ENCODE measurements at regions not wholly inside any gene's neighbourhood (a gene's known extent, or its start where the extent isn't known, plus 50 kb on each side); places are given as distances from the start of the nearest gene placed in this dataset.

DNA sequence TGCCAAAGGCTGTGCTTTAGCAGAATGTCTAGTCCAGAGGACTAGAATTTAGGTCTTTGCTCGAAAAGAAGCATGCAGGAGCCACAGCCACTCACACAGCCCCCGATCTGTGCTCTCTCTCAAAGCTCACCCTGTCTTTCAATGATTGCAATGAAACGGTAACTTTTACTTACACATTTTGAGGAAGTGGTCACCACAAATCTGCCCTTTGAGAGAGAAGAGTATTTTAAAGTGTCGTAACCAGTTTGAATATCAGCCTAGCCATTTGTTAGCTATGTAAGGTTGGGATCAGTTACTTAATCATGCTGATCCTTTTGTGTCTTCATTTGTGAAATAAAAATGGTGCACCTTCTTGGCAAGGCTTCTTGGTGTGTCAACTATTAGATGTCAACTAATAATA is 209.0 kb downstream of the TFAP2A start:
- no peak for TF ChIP-seq POLR2A (IDR thresholded peaks at IDR 0.05)
- TF ChIP-seq, protein P1, sequence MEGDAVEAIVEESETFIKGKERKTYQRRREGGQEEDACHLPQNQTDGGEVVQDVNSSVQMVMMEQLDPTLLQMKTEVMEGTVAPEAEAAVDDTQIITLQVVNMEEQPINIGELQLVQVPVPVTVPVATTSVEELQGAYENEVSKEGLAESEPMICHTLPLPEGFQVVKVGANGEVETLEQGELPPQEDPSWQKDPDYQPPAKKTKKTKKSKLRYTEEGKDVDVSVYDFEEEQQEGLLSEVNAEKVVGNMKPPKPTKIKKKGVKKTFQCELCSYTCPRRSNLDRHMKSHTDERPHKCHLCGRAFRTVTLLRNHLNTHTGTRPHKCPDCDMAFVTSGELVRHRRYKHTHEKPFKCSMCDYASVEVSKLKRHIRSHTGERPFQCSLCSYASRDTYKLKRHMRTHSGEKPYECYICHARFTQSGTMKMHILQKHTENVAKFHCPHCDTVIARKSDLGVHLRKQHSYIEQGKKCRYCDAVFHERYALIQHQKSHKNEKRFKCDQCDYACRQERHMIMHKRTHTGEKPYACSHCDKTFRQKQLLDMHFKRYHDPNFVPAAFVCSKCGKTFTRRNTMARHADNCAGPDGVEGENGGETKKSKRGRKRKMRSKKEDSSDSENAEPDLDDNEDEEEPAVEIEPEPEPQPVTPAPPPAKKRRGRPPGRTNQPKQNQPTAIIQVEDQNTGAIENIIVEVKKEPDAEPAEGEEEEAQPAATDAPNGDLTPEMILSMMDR (IDR thresholded peaks at IDR 0.05 in 4 of 5, conservative IDR thresholded peaks at IDR 0.05 in 1 of 5) = no peak

Data from gastrocnemius medialis (tissue), 4 donors.